Parathyroid adenoma (tissue), 2 donors: ENCODE measurements at regions not wholly inside any gene's neighbourhood (a gene's known extent, or its start where the extent isn't known, plus 50 kb on each side); places are given as distances from the start of the nearest gene placed in this dataset.

Source experiments
- H2AFZ ChIP-seq: fragments of 300-600 bp; sonication (generic); one replicate; pipeline ENCODE4 v1.7.0; 2017; ENCODE audit warnings: antibody characterized with exemption, mild to moderate bottlenecking
- H3K27ac ChIP-seq: fragments of 300-600 bp; sonication (generic); one replicate; pipeline ENCODE4 v1.7.0; 2017
- H3K27me3 ChIP-seq: fragments of 300-600 bp; sonication (generic); one replicate; pipeline ENCODE4 v1.7.0; 2017; ENCODE audit warnings: low read length; ENCODE audit not compliant: control insufficient read depth, insufficient read depth
- H3K36me3 ChIP-seq: fragments of 300-600 bp; sonication (generic); one replicate; pipeline ENCODE4 v1.7.0; 2017; ENCODE audit warnings: low read length; ENCODE audit not compliant: control insufficient read depth, insufficient read depth
- H3K4me1 ChIP-seq: fragments of 300-600 bp; sonication (generic); one replicate; pipeline ENCODE4 v1.7.0; 2017; ENCODE audit warnings: control low read depth
- H3K4me2 ChIP-seq: fragments of 300-600 bp; sonication (generic); one replicate; pipeline ENCODE4 v1.7.0; 2017; ENCODE audit warnings: low read length
- H3K4me3 ChIP-seq: fragments of 300-600 bp; sonication (generic); one replicate; pipeline ENCODE4 v1.7.0; 2017; ENCODE audit warnings: low read depth, low read length
- H3K79me2 ChIP-seq: fragments of 300-600 bp; sonication (generic); one replicate; pipeline ENCODE4 v1.7.0; 2017; ENCODE audit warnings: control low read depth
- H3K9ac ChIP-seq: fragments of 300-600 bp; sonication (generic); one replicate; pipeline ENCODE4 v1.7.0; 2017; ENCODE audit warnings: mild to moderate bottlenecking
- H3K9me3 ChIP-seq: fragments of 300-600 bp; sonication (generic); one replicate; pipeline ENCODE4 v1.7.0; 2017; ENCODE audit warnings: low read length; ENCODE audit not compliant: control insufficient read depth
- TF ChIP-seq, protein P1 (sequence below): fragments of 300-600 bp; sonication (generic); IDR thresholded peaks from one replicate; pipeline ENCODE4 v1.7.0; 2017; ENCODE audit warnings: antibody characterized with exemption, mild to moderate bottlenecking
- donor health status: primary hyperparathyroidism.

GRCh38 chr13:106744516-106744915 is 176.6 kb upstream of the ARGLU1 start:
- no peaks in the 10 kb centered on the region for H3K36me3 ChIP-seq
- no peaks in the 10 kb centered on the region for H3K9me3 ChIP-seq
- TF ChIP-seq, protein P1, sequence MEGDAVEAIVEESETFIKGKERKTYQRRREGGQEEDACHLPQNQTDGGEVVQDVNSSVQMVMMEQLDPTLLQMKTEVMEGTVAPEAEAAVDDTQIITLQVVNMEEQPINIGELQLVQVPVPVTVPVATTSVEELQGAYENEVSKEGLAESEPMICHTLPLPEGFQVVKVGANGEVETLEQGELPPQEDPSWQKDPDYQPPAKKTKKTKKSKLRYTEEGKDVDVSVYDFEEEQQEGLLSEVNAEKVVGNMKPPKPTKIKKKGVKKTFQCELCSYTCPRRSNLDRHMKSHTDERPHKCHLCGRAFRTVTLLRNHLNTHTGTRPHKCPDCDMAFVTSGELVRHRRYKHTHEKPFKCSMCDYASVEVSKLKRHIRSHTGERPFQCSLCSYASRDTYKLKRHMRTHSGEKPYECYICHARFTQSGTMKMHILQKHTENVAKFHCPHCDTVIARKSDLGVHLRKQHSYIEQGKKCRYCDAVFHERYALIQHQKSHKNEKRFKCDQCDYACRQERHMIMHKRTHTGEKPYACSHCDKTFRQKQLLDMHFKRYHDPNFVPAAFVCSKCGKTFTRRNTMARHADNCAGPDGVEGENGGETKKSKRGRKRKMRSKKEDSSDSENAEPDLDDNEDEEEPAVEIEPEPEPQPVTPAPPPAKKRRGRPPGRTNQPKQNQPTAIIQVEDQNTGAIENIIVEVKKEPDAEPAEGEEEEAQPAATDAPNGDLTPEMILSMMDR: no peak
- no peaks in the 10 kb centered on the region for H3K4me1 ChIP-seq
- H3K4me2 ChIP-seq: no peak overlapping the region
- no peaks in the 10 kb centered on the region for H3K27me3 ChIP-seq
- no peaks in the 10 kb centered on the region for H3K79me2 ChIP-seq
- no peak overlapping the region for H2AFZ ChIP-seq
- no peak overlapping the region for H3K27ac ChIP-seq
- no peak overlapping the region for H3K9ac ChIP-seq
- H3K4me3 ChIP-seq: no peak overlapping the region

DNA sequence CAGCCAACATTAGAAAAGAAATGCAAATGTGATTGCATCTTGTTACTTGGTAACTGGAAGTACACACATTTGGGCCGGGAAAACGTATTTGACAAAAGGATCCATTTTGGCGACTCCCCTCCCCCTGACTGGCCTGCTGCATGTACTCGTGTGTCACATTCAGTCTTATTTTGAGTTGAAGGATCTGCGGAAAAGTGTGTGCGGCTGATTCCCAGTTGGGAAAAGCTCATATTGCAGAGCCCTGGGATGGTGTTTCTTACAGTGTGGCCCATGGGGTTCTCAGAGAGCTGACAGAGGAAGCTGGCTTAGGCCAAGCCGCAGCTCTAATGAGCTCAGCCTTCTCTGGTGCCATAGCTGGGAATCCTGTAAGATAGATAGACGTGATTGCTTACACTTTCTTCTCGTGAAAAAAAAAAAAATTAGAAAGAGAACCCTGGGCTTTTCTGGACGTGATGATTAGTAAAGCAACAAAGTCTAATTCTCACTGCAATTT is 170.3 kb upstream of the ARGLU1 start:
- H3K36me3 ChIP-seq: no peaks in the 10 kb centered on the region
- no peak overlapping the region for H2AFZ ChIP-seq
- no peaks in the 10 kb centered on the region for H3K79me2 ChIP-seq
- no peaks in the 10 kb centered on the region for H3K4me1 ChIP-seq
- no peak overlapping the region for H3K27ac ChIP-seq
- no peaks in the 10 kb centered on the region for H3K27me3 ChIP-seq
- TF ChIP-seq, protein P1: no peak
- H3K9me3 ChIP-seq: no peaks in the 10 kb centered on the region
- H3K9ac ChIP-seq: no peak overlapping the region
- no peak overlapping the region for H3K4me3 ChIP-seq
- H3K4me2 ChIP-seq: no peak overlapping the region

DNA sequence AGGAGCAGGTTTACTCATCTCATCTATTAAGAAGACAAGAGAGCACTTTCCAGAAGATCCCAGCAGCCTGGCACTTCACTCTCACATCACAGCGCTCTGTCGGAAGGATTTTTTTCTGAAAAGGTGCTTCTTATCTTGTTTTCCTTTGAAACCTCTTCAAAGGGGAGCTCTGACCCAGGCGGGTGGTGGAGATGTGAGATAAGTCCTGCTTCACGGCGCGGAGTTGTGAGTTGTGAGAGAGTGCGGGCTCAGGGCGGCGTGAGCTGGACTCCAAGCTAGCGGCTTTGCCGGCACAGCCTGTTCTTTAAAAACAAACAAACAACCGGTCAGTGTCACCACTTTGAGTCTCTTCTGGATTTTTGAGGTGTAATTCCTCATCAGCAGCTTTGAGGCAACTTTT is 169.0 kb upstream of the ARGLU1 start:
- Histone ChIP-seq H3K4me2 (peak overlapping the region; percentile 55), H3K9me3 (no peaks in the 10 kb centered on the region), H3K4me3 (no peak overlapping the region), H3K9ac (no peak overlapping the region), H2AFZ (peak overlapping the region; percentile 46), H3K4me1 (no peaks in the 10 kb centered on the region), H3K36me3 (no peaks in the 10 kb centered on the region), H3K27ac (peak overlapping the region; percentile 44), H3K27me3 (no peaks in the 10 kb centered on the region), H3K79me2 (no peaks in the 10 kb centered on the region)
- TF ChIP-seq, protein P1: no peak

- H3K27me3 ChIP-seq: no peaks in the 10 kb centered on the region
- H3K4me3 ChIP-seq: no peak overlapping the region
- TF ChIP-seq, protein P1: no peak
- no peak overlapping the region for H3K9ac ChIP-seq
- H3K4me1 ChIP-seq: no peaks in the 10 kb centered on the region
- H3K9me3 ChIP-seq: no peaks in the 10 kb centered on the region
- H3K36me3 ChIP-seq: no peaks in the 10 kb centered on the region
- H2AFZ ChIP-seq: no peak overlapping the region
- no peak overlapping the region for H3K4me2 ChIP-seq
- H3K79me2 ChIP-seq: no peaks in the 10 kb centered on the region
- no peak overlapping the region for H3K27ac ChIP-seq
These were observed 166.3 kb upstream of the ARGLU1 start for GRCh38 chr13:106734198-106734597.

- Histone ChIP-seq H2AFZ (no peak overlapping the region), H3K27me3 (no peaks in the 10 kb centered on the region), H3K4me3 (no peak overlapping the region), H3K4me2 (peak overlapping the region; percentile 22), H3K9ac (no peak overlapping the region), H3K27ac (no peak overlapping the region), H3K9me3 (no peaks in the 10 kb centered on the region), H3K79me2 (no peaks in the 10 kb centered on the region), H3K4me1 (no peaks in the 10 kb centered on the region), H3K36me3 (no peaks in the 10 kb centered on the region)
- TF ChIP-seq, protein P1: no peak
These were observed 155.1 kb upstream of the ARGLU1 start for GRCh38 chr13:106723036-106723435.
